Mesenchymal stem cell (in vitro differentiated cells and primary cell): ENCODE measurements at regions not wholly inside any gene's neighbourhood (a gene's known extent, or its start where the extent isn't known, plus 50 kb on each side); places are given as distances from the start of the nearest gene placed in this dataset.
A peak's percentile ranks its signal among the peaks of the same experiment; 100 is the strongest.

Experiments used
- DNase-seq: peaks from one replicate; pipeline ENCODE4 v3.0.0-alpha.2; 2013
- H2AFZ ChIP-seq: one replicate; pipeline ENCODE4 v1.6.1; 2013; ENCODE audit warnings: low read depth, mild to moderate bottlenecking, control low read depth, inconsistent platforms, low read length, moderate library complexity
- H2AK5ac ChIP-seq: 2 replicates; pipeline ENCODE4 v1.6.1; 2013; ENCODE audit warnings: low read length, moderate library complexity, mild to moderate bottlenecking, inconsistent platforms; ENCODE audit not compliant: severe bottlenecking
- H2BK120ac ChIP-seq: one replicate; pipeline ENCODE4 v1.6.1; 2013; ENCODE audit warnings: low read depth, mild to moderate bottlenecking, inconsistent platforms, low read length, moderate library complexity
- H2BK12ac ChIP-seq, 2 experiments: one replicate each; pipeline ENCODE4 v1.6.1; 2013; ENCODE audit warnings: inconsistent platforms in 2 of 2, low read length in 2 of 2, mild to moderate bottlenecking in 2 of 2, moderate library complexity in 2 of 2, control low read depth in 1 of 2
- H2BK15ac ChIP-seq: one replicate; pipeline ENCODE4 v1.6.1; 2013; ENCODE audit warnings: mild to moderate bottlenecking, low read depth, inconsistent platforms; ENCODE audit not compliant: poor library complexity, severe bottlenecking
- H2BK5ac ChIP-seq: 2 replicates; pipeline ENCODE4 v1.6.1; 2013; ENCODE audit warnings: low read depth, mild to moderate bottlenecking, low read length, control low read depth, inconsistent platforms; ENCODE audit not compliant: poor library complexity, severe bottlenecking
- H3K14ac ChIP-seq, 2 experiments: one replicate each; pipeline ENCODE4 v1.6.1; 2013; ENCODE audit warnings: inconsistent platforms in 2 of 2, low read length in 2 of 2, control low read depth in 1 of 2, mild to moderate bottlenecking in 1 of 2, moderate library complexity in 1 of 2
- H3K18ac ChIP-seq, 2 experiments: one replicate each; pipeline ENCODE4 v1.6.1; 2013; ENCODE audit warnings: inconsistent platforms in 2 of 2, low read length in 2 of 2, control low read depth in 1 of 2, low read depth in 1 of 2, mild to moderate bottlenecking in 1 of 2
- H3K23ac ChIP-seq, 2 experiments: one replicate each; pipeline ENCODE4 v1.6.1; 2013; ENCODE audit warnings: inconsistent platforms in 2 of 2, low read length in 2 of 2, mild to moderate bottlenecking in 2 of 2, moderate library complexity in 2 of 2, control low read depth in 1 of 2
- H3K27ac ChIP-seq: 2 replicates; pipeline ENCODE4 v1.5.1; 2013; ENCODE audit warnings: mild to moderate bottlenecking, moderate library complexity, low read length, control low read depth, inconsistent platforms; ENCODE audit not compliant: poor library complexity, severe bottlenecking
- H3K27me3 ChIP-seq, 2 experiments: 2 replicates each; pipeline versions ENCODE4 v1.6.1 to v1.7.0; 2013; ENCODE audit warnings: low read length in 2 of 2, mild to moderate bottlenecking in 2 of 2, moderate library complexity in 2 of 2, control low read depth in 1 of 2, inconsistent platforms in 1 of 2; ENCODE audit not compliant: control insufficient read depth in 1 of 2, insufficient read depth in 1 of 2
- H3K36me3 ChIP-seq, 2 experiments: 2 replicates each; pipeline versions ENCODE4 v1.6.1 to v1.7.0; 2013; ENCODE audit warnings: low read length in 2 of 2, control low read depth in 1 of 2, inconsistent platforms in 1 of 2, low read depth in 1 of 2, mild to moderate bottlenecking in 1 of 2; ENCODE audit not compliant: insufficient read depth in 2 of 2, control insufficient read depth in 1 of 2
- H3K4ac ChIP-seq, 2 experiments: one replicate each; pipeline ENCODE4 v1.6.1; 2013; ENCODE audit warnings: inconsistent platforms in 2 of 2, low read length in 2 of 2, mild to moderate bottlenecking in 2 of 2, moderate library complexity in 2 of 2, control low read depth in 1 of 2, low read depth in 1 of 2
- H3K4me1 ChIP-seq: 2 replicates; pipeline ENCODE4 v1.6.1; 2013; ENCODE audit warnings: low read depth, low read length, control low read depth; ENCODE audit not compliant: control insufficient read depth, insufficient read depth
- H3K4me2 ChIP-seq: 2 replicates; pipeline ENCODE4 v1.6.1; 2013; ENCODE audit warnings: low read length, mild to moderate bottlenecking, inconsistent platforms; ENCODE audit not compliant: poor library complexity, severe bottlenecking
- H3K4me3 ChIP-seq, 2 experiments: 2 replicates each; pipeline versions ENCODE4 v1.5.1 to v1.7.0; 2013; ENCODE audit warnings: low read length in 2 of 2, mild to moderate bottlenecking in 2 of 2, control low read depth in 1 of 2, low read depth in 1 of 2; ENCODE audit not compliant: insufficient read depth in 1 of 2
- H3K79me1 ChIP-seq: replicated peaks from 2 replicates; pipeline ENCODE4 v1.6.1; 2013; ENCODE audit warnings: mild to moderate bottlenecking, control low read depth, low read length, inconsistent platforms; ENCODE audit not compliant: poor library complexity, severe bottlenecking
- H3K9ac ChIP-seq: 2 replicates; pipeline ENCODE4 v1.7.0; 2013; ENCODE audit warnings: mild to moderate bottlenecking, low read length, moderate library complexity
- H3K9me3 ChIP-seq: 2 replicates; pipeline ENCODE4 v1.7.0; 2013; ENCODE audit warnings: mild to moderate bottlenecking, low read length; ENCODE audit not compliant: control insufficient read depth
- H4K8ac ChIP-seq: one replicate; pipeline ENCODE4 v1.6.1; 2013; ENCODE audit warnings: inconsistent platforms, mild to moderate bottlenecking, low read length, moderate library complexity
- H4K91ac ChIP-seq: one replicate; pipeline ENCODE4 v1.6.1; 2013; ENCODE audit warnings: mild to moderate bottlenecking, low read length, inconsistent platforms
- WGBS: methylation state at CpG from one replicate; pipeline ENCODE4 v1.1.7; 2013; ENCODE audit warnings: mixed read lengths; 5-methylcytosine and 5-hydroxymethylcytosine counted together

DNA sequence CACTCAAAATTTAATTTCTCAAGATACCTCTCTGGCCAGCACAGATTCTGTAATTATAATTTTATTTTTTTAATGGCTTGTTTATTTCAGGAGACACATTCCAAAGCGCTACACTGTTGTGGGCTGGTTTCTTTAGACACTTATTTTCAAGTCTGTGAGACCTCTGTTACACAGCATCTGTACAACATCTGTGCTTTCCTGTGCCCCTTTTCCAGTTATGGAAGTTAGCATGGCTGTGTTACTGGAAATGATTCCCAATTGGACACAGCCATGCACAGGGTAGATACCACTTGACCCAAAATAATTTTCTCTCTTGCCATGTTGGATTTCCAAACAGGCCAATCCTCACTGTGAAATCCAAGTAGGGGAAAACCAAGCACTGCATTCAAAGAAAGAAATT, 172.3 kb upstream of the ADCY1 start:
- no peak overlapping the region for H2BK120ac ChIP-seq
- H3K18ac ChIP-seq, result no peak overlapping the region
- DNase-seq, result no peak
- no peak overlapping the region for H2BK5ac ChIP-seq
- H3K9ac ChIP-seq, result peak overlapping the region; percentile 29
- H3K79me1 ChIP-seq, result no peaks in the 10 kb centered on the region
- H3K9me3 ChIP-seq, result peaks cover 6% of the 10 kb centered on the region
- H3K27ac ChIP-seq, result no peak overlapping the region
- no peaks in the 10 kb centered on the region for H3K27me3 ChIP-seq
- H2AK5ac ChIP-seq, result no peak overlapping the region
- no peak overlapping the region for H2BK15ac ChIP-seq
- no peaks in the 10 kb centered on the region for H3K36me3 ChIP-seq
- no peak overlapping the region for H3K4me2 ChIP-seq
- H3K23ac ChIP-seq, result no peak overlapping the region
- no peak overlapping the region for H3K14ac ChIP-seq
- H3K4me1 ChIP-seq, result no peaks in the 10 kb centered on the region
- no peak overlapping the region for H4K91ac ChIP-seq
- no peak overlapping the region for H2BK12ac ChIP-seq
- no peak overlapping the region for H4K8ac ChIP-seq
- H3K4ac ChIP-seq, result no peak overlapping the region
- no peak overlapping the region for H2AFZ ChIP-seq
- H3K4me3 ChIP-seq, result no peak overlapping the region
- WGBS, result 100% methylated on average over 1 of the region's 1 CpG

DNA sequence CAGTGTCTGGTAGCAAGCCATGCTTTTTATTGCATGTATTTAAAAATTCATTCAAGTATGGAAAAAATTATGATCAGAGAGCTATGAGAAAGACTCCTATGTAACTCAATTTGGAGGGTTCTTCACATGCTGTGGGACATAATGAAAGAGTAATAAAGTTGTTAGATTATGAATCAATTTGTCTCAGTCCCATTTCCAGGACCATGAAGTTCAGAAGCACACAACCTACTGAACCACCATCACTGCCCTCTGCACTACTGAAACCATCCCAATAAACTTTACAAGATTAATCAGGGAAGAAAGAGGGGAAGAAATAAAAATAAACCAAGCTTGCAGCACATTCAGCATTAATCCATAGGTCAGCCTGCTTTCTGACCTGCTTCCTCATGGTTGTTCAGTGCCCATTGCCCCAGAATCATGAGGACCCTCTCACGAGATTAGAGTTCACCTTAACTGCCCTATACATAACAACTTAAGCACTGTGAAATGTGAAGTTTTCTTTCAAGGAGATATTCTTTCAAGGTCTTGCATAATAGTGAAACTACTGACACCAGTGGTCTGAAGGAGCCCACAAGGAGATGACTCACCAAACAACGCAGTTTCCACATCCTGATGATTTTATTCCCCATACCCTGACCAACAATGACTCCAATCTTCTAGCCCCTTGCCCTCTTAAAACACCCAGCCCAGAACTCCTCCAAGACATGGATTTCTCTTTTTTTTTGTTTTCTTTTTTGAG, 171.5 kb upstream of the ADCY1 start:
- Histone ChIP-seq H3K4me3 (peak overlapping the region in 1 of 2 experiments; percentile 41), H3K18ac (no peak overlapping the region), H3K9me3 (peaks cover 6% of the 10 kb centered on the region), H4K91ac (no peak overlapping the region), H3K4me2 (no peak overlapping the region), H2BK5ac (no peak overlapping the region), H3K4ac (no peak overlapping the region), H2AFZ (no peak overlapping the region), H3K4me1 (no peaks in the 10 kb centered on the region), H2BK15ac (no peak overlapping the region), H3K9ac (peak overlapping the region; percentile 29), H2AK5ac (no peak overlapping the region), H3K23ac (no peak overlapping the region), H4K8ac (no peak overlapping the region), H3K79me1 (no peaks in the 10 kb centered on the region), H3K27ac (no peak overlapping the region), H3K36me3 (no peaks in the 10 kb centered on the region), H2BK120ac (no peak overlapping the region), H2BK12ac (no peak overlapping the region), H3K27me3 (no peaks in the 10 kb centered on the region), H3K14ac (no peak overlapping the region)
- DNase-seq, result no peak
- WGBS, result 50% methylated on average over 1 of the region's 2 CpGs

- peaks cover 6% of the 10 kb centered on the region for H3K9me3 ChIP-seq
- H2AFZ ChIP-seq, result no peak overlapping the region
- H3K14ac ChIP-seq, result no peak overlapping the region
- H3K4me3 ChIP-seq, result no peak overlapping the region
- no peak overlapping the region for H3K18ac ChIP-seq
- H3K4me1 ChIP-seq, result no peaks in the 10 kb centered on the region
- no peak overlapping the region for H4K91ac ChIP-seq
- no peak overlapping the region for H3K9ac ChIP-seq
- H3K79me1 ChIP-seq, result no peaks in the 10 kb centered on the region
- no peak overlapping the region for H2BK5ac ChIP-seq
- no peaks in the 10 kb centered on the region for H3K27me3 ChIP-seq
- no peaks in the 10 kb centered on the region for H3K36me3 ChIP-seq
- no peak for DNase-seq
- H3K4me2 ChIP-seq, result no peak overlapping the region
- H4K8ac ChIP-seq, result no peak overlapping the region
- no peak overlapping the region for H3K23ac ChIP-seq
- no peak overlapping the region for H2BK120ac ChIP-seq
- 41% methylated on average over 2 of the region's 2 CpGs for whole genome bisulfite sequencing
- H3K27ac ChIP-seq, result no peak overlapping the region
- no peak overlapping the region for H2BK12ac ChIP-seq
- H3K4ac ChIP-seq, result no peak overlapping the region
- H2AK5ac ChIP-seq, result no peak overlapping the region
- H2BK15ac ChIP-seq, result no peak overlapping the region
Observed at GRCh38 chr7:45404622-45405021, 169.5 kb upstream of the ADCY1 start.

DNA sequence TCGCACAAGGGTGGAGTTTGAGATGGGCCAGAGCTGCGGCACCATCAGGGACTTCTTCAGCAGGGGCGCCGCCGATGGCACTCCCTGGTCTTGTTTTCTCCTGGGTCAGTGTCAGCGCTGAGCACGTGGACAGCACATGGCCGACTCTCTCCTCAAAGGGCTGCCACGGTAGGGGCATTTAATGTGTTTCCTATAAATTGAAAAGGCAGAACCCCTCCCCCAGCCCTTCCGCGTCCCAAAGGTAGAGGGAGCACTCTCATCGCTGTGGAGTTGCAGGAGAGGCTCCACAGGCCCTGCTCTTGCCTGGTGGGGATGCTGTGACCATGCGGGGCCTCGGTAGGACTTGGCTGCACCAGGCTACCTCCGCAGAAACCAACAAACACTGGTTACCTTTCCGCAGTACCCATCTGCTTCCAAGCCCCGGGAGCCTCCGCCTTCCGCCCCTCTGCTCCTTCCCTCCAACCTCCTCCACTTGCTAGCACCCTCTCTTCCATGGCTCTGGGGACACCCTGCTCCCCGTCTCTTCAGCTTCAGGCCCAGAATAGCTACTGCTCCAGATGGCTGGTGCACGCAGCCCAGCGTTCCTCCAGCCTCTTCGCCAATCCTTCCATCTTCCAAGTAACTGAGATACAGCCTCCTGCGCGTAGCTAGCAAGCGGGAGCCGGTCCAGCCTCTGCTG, 166.3 kb upstream of the ADCY1 start:
- Histone ChIP-seq H2BK12ac (no peak overlapping the region), H2BK5ac (no peak overlapping the region), H3K23ac (no peak overlapping the region), H2BK15ac (no peak overlapping the region), H3K4me1 (no peaks in the 10 kb centered on the region), H3K14ac (no peak overlapping the region), H3K18ac (no peak overlapping the region), H3K36me3 (no peaks in the 10 kb centered on the region), H3K79me1 (no peaks in the 10 kb centered on the region), H4K8ac (no peak overlapping the region), H2BK120ac (no peak overlapping the region), H3K27me3 (no peaks in the 10 kb centered on the region), H2AFZ (no peak overlapping the region), H3K9ac (no peak overlapping the region), H3K27ac (no peak overlapping the region), H3K9me3 (peaks cover 17% of the 10 kb centered on the region), H3K4me3 (no peak overlapping the region), H2AK5ac (no peak overlapping the region), H3K4ac (no peak overlapping the region), H3K4me2 (no peak overlapping the region), H4K91ac (no peak overlapping the region)
- 72% methylated on average over 27 of the region's 27 CpGs for WGBS
- no peak for DNase-seq
